ENCODE measurements at regions not wholly inside any gene's neighbourhood (a gene's known extent, or its start where the extent isn't known, plus 50 kb on each side); places are given as distances from the start of the nearest gene placed in this dataset.

DNA sequence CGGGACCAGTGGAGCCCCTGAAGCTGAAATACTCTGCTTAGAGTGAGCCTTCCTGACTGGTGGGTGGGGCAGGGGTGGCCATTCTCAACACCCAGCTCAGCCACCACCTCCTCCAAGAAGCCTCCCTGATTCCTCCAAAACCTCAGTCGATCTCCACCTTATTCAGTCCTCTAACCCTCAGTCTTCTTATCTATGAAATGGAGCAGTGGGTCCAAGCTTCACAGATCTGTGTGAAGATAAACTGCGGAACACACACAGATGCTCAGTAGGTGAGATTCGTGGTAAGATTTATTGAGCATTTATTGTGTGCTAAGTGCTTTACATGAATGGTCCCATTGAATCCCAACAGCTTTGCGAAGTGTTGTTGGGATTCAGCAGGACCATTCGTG, 93.1 kb upstream of the RUNX3 start:
- peak overlapping the region; percentile 97 for H3K27ac ChIP-seq (ENCODE audit: low read length in 2 of 2)
- no peaks in the 10 kb centered on the region for H3K27me3 Mint-ChIP-seq
- TF ChIP-seq, protein P1, sequence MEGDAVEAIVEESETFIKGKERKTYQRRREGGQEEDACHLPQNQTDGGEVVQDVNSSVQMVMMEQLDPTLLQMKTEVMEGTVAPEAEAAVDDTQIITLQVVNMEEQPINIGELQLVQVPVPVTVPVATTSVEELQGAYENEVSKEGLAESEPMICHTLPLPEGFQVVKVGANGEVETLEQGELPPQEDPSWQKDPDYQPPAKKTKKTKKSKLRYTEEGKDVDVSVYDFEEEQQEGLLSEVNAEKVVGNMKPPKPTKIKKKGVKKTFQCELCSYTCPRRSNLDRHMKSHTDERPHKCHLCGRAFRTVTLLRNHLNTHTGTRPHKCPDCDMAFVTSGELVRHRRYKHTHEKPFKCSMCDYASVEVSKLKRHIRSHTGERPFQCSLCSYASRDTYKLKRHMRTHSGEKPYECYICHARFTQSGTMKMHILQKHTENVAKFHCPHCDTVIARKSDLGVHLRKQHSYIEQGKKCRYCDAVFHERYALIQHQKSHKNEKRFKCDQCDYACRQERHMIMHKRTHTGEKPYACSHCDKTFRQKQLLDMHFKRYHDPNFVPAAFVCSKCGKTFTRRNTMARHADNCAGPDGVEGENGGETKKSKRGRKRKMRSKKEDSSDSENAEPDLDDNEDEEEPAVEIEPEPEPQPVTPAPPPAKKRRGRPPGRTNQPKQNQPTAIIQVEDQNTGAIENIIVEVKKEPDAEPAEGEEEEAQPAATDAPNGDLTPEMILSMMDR (IDR thresholded peaks at IDR 0.05): no peak
- TF ChIP-seq EZH2 (IDR thresholded peaks at IDR 0.05; ENCODE audit: borderline replicate concordance, insufficient read depth, low read depth, low read length, poor library complexity, severe bottlenecking): no peak
- H2AFZ ChIP-seq (ENCODE audit: insufficient read depth, low read depth, low read length, poor library complexity, severe bottlenecking): peak overlapping the region; percentile 43
- ChIA-PET POLR2A (interaction anchor here (0.6 to 3.3 kb wide), 11 partner anchors 9 to 96 kb away, joined by 3 to 46 read pairs (median 6); partner anchors contain the start of gene RUNX3), CTCF (interaction anchor here (0.9 to 2.7 kb wide), 17 partner anchors 9 to 174 kb away, joined by 3 to 38 read pairs (median 6); partner anchors contain the start of gene RUNX3)
- H3K27me3 ChIP-seq (replicated peaks in 1 of 4; ENCODE audit: control extremely low read depth in 1 of 4, control insufficient read depth in 3 of 4, insufficient read depth in 4 of 4, low read length in 3 of 4): no peaks in the 10 kb centered on the region
- H3K9me3 Mint-ChIP-seq (ENCODE audit: insufficient read depth): no peaks in the 10 kb centered on the region
- no peaks in the 10 kb centered on the region for H4K20me1 ChIP-seq (ENCODE audit: control insufficient read depth, insufficient read depth, low read length, poor library complexity, severe bottlenecking)
- no peaks in the 10 kb centered on the region for H3K79me2 ChIP-seq (ENCODE audit: control insufficient read depth, insufficient read depth, low read length)
- H3K36me3 ChIP-seq (replicated peaks in 1 of 2; ENCODE audit: control extremely low read depth in 1 of 2, control insufficient read depth in 1 of 2, extremely low read depth in 1 of 2, insufficient read depth in 2 of 2, low read length in 1 of 2): no peaks in the 10 kb centered on the region
- peaks cover 70% of the 10 kb centered on the region for H3K4me1 Mint-ChIP-seq
- peaks cover 0 to 3% (median 0%) of the 10 kb centered on the region in 3 donors for H3K9me3 ChIP-seq (ENCODE audit: control extremely low read depth in 1 of 3, control insufficient read depth in 2 of 3, insufficient read depth in 1 of 3, low read length in 2 of 3)
- H3K9ac ChIP-seq (ENCODE audit: low read length): peak overlapping the region; percentile 44
- peak overlapping the region; percentile 94 for H3K27ac Mint-ChIP-seq
- intact Hi-C loops (cut with micrococcal nuclease): loop anchor here (2.0 to 5.0 kb wide), 2 partner anchors 36 to 66 kb away; no protein-coding TSS in a partner anchor
- 89% methylated on average over 3 of the region's 6 CpGs for WGBS (ENCODE audit: insufficient coverage)
- ATAC-seq (ENCODE audit: low read depth) (no peak), DNase-seq (no peak)
- H3K4me3 Mint-ChIP-seq: peak overlapping the region; percentile 78
- peak overlapping the region in 1 of 5 experiments; percentile 32 for H3K4me3 ChIP-seq (ENCODE audit: control extremely low read depth in 1 of 5, extremely low read depth in 1 of 5, insufficient read depth in 1 of 5, low read depth in 2 of 5, low read length in 4 of 5)
- H3K4me2 ChIP-seq (replicated peaks; ENCODE audit: low read depth, low read length, poor library complexity, severe bottlenecking): peak overlapping the region; percentile 78
- H3K4me1 ChIP-seq (ENCODE audit: control insufficient read depth in 2 of 2, insufficient read depth in 2 of 2, low read length in 2 of 2): peaks cover 50 to 70% of the 10 kb centered on the region in 2 donors
